Stimulated activated CD4-positive, alpha-beta T cell treated with anti-CD3 and anti-CD28 coated beads, Interleukin-4, amount 100 ng/mL, for 48 hours (primary cell): ENCODE measurements at regions not wholly inside any gene's neighbourhood (a gene's known extent, or its start where the extent isn't known, plus 50 kb on each side); places are given as distances from the start of the nearest gene placed in this dataset.

Experiments
- DNase-seq, 2 donors: peaks; one replicate each; pipeline ENCODE4 v3.0.0-alpha.2; 2020; ENCODE audit warnings: low read depth in 2 of 2

DNA sequence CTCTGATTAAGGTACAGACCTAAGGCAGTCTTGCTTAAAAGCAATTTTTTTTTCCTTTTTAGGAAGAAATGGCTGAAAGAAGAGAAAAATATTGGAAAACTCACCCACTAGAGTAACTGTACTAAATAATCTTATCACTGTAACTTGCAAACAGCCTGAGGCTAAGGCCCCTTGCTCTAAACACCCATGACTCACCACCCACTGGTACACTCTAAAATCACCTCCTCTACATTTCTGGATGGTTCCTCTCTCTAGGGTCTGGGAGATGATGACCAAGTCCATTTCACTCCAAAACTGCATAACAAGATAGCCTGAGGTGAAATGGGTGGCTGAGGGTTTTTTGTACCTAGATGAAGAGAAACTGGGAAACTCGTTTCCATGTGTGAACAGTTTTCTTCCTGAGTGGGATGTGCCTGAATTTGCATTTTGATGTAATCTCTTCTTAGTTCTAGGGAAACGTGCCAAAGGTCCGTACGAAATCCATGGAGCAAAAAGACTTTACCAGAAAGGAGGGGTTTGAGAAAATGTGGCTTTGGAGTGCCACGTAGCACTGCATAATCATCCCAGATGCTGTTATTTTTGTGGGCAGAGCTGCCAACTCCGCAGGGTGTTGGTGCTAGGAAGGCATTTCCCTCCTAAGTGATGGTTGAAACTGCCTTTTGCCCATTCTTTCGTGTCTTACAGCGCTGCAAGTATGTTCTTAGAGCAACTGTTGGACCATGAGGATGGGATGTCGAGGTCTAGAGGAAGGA, 113.5 kb upstream of the C10orf90 start:
- no peak for DNase-seq

DNA sequence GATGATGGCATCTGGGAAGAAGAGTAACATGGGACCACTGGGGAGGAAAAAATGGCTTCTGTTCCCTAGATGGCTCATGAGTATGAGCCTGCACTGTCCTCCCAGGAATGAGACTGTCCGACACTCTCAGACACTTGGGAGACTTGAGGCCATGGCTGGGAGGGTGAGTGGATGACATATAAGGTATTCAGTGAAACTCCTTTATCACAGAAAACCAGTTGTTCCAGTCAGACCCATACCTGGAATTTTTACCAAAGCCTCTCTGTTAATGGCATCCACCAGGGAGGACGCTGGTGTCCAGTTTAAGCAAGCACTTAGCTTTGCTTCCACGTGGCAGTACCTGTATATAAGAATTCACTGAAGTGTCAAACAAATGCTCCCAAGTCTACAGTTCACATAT, 116.7 kb upstream of the C10orf90 start:
- no peak for DNase-seq

DNA sequence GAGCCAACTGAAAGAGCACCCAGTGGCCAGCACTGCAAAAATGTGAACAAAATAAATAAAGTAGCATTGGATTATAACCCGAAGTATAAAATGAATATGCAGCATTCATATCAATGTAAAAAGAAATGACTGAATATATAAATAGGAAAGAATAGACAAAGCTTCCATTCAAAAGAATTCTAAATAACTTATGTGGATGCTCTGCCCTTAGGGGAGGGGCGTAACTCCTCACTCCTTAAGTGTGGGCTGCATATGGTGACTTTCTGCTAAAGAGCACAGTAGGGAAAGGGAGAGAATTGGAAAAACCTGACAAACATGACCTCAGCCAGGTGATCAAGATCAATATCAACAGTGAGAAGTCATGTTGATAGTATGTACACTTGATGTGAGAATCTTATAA, 109.9 kb upstream of the DOCK1 start:
- no peak for DNase-seq

GRCh38 chr10:126798649-126799048, 106.6 kb upstream of the DOCK1 start:
- DNase-seq, result no peak

DNA sequence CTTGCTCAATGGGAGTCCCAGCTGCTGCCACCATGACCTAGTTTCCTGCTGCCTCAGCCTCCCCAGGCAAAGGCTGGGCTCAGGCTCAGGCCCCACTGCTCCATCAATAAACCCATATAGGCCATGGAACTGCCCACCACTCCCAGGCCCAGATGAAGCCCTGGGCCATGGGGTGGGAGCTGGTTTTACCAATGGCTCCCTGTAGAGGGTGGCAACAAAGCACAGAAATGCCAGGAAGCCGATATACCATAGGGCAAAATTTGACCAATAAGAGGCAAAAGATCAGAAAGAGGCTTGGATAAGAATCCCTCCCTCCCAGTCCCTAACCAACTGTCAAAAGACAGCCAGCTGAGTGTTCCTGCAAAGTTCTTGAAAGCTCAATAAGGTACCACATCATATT, 101.8 kb upstream of the DOCK1 start:
- no peak for DNase-seq

DNA sequence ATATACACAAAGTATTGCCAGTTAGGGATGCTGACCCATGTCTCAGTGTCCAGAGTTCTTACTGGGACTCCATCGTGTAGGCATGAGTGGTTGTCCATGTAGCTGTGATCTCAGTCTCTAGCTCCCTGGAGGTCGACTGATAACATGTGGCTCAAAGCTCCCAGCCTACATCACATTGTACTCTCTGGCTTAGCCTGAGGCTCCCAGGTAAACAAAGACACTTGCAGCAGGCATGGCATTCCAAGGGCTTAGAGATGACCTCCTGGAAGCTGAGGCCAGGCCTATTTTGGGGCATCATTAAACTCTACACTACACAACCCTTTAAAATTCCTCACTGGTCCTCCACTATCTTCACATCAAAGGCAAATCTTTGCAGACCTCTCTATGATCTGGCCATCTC, 100.8 kb upstream of the DOCK1 start:
- no peak for DNase-seq

DNA sequence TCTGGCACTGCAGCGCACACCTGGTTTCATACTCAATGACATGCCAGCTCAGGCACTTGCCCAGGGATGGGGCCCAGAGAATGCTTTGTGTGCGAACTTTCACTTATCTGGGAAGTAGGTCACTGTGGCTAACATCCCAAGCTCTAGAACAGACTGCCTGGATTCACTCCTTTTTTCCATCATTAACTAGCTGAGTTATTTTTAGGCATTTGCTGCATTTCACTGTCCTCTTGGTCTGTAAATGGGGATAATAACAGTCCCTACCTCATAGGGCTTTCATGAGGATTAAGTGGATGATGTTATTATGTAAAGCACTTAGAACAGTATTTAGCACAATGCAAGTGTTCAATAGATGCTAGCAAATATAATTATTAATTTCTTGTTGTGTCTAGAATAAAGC, 98.7 kb upstream of the DOCK1 start:
- DNase-seq, result no peak

DNA sequence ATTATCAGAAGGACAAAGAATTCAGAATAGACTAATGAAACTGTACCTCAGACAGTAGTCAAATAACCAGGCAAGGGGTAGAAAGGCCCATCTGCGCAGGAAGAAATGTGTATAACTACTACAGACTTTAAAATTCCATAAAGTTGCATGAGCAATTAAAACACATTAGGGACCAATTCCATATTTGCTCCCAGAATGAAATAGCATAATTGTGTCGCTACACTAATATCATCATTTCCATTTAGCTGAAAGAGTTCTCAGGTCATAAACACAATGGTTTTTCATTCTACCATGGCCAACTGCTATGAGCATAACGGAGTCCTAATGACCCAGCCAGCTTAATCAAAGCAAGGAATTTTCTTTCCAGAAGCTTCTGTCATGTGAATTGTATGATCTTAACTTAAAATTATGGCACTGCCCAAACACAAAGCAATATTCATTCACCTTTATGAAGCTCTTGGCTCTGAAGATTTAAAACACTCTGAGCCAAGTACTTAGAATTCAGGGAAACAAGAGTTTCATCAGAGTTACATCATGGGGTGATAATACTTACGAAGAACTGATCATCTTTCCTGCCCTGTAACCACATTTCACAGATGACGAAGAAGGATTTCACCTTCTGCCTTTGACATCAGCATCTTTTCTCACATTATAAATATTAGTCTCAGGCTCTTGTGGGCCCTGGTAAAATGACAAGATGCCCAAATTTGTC, 98.1 kb upstream of the DOCK1 start:
- DNase-seq, result no peak

GRCh38 chr10:126808103-126808502, 97.1 kb upstream of the DOCK1 start:
- DNase-seq, result no peak

DNA sequence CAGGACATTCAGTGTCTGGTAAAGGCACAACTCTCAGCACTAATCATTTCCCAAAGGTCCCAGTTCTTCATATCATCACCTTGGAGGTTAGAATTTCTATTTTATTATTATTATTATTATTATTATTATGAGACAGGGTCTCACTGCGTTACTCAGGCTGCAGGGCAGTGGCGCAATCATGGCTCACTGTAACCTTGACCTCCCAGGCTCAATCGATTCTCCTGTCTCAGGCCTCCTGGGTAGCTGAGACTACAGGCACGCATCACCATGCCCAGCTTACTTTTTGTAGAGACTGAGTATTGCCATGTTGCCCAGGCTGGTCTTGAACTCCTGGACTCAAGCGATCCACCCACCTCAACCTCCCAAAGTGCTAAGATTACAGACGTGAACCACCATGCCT, 91.8 kb upstream of the DOCK1 start:
- DNase-seq, result no peak

DNA sequence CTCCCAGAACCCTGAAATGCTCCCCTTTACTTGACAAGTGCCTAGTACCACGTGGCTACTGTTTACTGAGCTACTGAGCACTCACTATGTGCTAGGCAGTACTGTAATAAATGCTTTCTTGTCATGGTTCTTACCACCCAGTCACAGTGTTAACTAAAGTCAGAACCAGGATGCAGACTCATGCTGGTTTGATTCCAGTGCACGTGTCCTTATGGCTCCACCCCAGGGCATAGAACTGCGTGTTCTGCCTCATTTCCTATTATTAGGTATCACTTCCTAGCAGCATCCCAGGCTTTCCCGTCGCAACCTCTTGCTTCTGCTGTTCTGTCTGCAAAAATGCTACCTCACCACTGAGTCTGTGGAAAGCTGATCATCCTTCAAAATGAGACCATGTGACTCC, 71.7 kb upstream of the DOCK1 start:
- DNase-seq, result no peak

- DNase-seq, result no peak
Observed at GRCh38 chr10:126836009-126836408, 69.2 kb upstream of the DOCK1 start.

GRCh38 chr10:126838316-126838715, 66.9 kb upstream of the DOCK1 start:
- DNase-seq, result no peak

DNA sequence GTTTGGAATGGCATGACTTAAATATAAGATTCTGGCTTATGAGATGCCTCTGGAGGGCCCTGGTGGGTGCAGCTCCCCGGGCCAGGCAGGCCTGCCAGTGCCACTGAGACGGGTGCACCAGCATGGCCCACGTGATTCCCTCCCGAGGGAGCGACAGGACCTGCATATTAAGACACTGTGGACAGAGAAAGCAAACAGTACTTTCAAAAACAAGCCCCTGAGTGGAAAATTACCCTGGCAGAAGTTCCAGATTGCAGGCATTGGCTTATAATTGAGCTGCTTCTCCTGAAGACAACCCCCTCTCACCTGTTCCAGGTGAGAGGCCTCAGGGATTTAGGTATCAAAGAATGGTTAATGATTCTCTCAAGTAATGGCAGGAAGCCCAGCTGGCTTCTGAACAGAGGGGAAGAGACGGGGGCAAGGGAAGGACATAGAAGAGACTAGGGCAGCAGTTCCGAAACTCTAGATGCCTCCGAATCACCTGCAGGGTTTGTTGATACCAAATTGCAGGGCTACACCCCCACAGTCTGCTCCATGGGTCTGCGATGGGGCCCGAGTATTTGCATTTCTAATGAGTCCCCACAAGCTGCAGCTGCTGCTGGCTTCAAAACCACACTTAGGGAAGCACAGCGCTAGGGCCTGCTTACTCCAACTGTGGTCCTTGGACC, 66.0 kb upstream of the DOCK1 start:
- no peak for DNase-seq

DNA sequence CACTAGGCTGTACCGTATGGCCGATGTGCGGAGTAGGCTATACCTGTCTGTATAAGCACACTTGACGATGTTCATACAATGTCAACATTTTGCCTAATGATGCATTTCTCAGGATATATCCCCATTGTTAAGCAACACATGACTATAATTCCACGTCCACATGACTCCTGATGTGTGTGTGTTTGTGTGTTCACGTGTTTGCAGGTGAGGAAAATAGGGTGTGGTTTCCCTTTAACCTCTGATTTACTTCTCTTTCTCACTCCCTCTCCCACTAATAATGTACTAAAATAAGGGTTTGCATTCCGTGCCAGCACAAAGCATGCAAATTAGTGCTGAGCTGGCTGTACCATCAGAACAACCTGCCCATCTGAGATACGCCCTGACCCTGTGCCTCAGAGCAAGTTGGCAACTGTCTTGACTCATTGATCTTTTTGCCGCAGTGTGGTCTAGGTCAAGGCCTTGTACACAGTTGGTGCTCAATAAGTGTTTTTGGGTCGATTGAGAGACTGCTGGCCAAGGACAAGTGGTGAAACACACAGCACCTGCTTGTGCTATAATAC, 64.6 kb upstream of the DOCK1 start:
- no peak for DNase-seq

DNA sequence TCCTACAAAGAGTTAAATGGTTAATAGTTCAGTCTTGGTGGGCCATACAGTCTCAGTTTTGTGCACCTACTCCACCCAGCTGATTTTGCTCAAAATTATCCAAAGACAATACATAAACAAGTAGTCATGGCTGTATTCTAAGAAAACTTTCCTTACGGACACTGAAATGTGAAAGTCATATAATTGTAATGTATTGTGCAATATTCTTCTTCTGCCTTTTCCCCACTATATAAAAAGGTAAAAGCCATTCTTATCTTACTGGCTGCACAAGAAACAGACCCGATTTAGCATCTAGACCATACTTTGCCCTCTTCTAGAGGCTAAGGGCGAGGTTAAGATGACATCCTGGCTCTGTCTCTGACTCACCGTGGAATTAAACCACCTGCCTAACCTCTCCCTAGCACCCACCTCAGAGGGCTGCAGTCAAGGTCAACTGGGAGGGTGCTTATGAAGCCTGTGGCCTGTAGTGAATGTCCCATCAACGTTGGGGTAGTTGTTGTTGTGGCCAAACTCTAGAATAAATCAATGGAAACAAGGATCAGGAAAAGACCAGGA, 63.8 kb upstream of the DOCK1 start:
- DNase-seq, result no peak

DNA sequence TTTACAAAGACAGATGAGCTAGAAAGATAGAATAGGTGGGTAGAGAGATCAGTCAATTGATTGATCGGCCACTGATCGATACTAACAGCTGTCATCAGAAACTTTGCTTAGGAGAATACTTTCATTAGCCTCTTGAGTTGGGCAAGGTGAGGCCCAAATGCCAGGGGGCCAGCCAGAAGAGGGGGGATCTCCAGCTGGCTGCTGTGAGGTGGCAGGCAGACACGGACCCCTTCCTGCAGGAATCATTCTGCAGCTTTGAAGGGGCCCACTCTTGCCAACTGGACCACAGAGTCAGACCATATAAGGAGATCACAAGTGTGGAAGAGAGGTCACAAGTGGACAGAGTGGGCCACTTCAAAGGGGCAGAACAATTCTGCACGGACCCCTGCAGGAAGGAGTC, 62.9 kb upstream of the DOCK1 start:
- DNase-seq, result no peak

DNA sequence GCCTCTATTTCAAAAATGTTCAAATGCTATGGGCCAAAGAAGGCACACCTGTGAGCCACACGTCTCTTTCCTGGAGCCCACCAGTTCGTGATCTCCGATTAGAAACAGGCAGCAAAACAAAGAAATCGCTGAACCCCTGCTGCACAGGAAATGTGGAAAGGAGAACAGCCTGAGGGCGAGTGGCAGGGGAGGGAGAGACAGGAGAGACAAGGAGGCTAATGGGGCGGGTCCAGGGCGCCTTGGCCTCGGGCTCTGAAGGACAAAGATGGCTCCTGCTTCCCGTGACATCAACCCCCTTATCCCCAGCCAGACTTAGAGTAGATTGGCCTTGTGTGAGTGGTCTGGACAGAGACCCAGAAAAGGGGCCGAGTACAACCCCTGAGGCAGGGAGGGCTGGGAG, 62.4 kb upstream of the DOCK1 start:
- no peak for DNase-seq

DNA sequence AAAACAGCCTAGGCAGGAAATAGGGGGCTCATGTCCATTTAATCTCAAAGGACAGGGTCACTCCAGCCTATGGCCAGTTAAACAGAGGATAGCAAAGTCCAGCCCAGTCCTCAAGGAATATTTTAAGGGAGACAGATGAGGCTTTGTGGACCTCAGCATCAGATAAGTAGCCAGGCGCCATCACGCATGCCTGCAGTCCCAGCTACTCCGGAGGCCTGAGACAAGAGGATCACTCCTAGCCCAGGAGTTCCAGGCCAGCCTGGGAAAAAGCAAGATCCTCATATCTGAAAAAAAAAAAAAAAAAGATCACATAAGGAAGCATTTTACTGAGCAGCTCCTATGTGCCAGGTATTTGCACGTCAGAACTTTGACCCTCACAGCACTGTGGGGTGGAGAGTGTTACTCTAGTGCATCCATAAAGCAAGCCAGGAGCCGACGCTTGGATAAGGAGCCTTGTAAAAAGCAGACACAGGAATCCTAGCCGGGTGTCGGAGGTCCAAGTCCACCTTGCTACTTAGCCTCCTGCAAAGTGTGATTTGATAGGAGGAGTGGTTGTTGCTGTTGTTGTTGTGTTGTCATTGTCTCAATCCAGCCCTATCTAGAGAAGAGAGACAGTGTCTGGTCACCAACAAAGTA, 61.8 kb upstream of the DOCK1 start:
- DNase-seq, result no peak

- DNase-seq, result no peak
Observed at GRCh38 chr10:126844406-126844805, 60.8 kb upstream of the DOCK1 start.

DNA sequence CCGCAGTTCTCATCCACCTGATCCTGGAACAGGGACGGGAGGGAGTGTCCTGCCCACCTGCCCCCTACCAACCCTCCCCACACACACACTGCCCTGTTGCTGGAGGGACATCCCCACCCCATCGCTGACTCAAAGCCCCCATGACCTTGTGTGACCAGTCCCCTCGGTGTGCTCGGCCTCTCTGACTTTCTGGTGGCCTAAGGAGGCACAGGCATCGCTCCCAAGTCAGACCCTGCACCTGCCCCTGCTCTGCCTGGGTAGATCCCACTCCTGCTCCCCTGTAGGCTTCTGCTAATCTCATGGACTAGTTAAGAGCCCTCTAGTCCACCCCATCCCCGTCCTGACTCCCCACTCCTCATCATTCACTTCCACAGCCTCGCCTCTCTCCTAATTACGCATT, 58.8 kb upstream of the DOCK1 start:
- DNase-seq, result no peak

DNA sequence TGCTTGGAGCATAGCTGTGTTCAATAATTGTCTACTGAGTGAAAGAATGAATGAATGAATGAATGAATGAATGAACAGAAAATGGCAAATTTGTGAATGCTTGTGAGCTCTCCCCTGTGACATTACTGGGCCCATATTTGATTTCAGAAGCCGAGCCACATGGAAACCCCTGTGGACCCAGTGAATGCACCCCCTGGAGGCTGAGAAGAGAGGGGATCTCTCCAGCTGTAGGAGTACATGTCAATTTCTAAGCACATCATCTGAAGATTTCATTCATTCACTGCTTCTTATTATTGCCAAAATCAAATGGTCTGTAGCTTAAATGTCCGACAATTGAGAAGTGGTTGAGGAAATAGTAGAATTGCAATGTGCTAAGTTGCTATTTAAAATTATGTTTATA, 58.3 kb upstream of the DOCK1 start:
- no peak for DNase-seq
